Choroid plexus epithelial cell (primary cell): ENCODE measurements at regions not wholly inside any gene's neighbourhood (a gene's known extent, or its start where the extent isn't known, plus 50 kb on each side); places are given as distances from the start of the nearest gene placed in this dataset.
"Not testable (repeated sequence)": the region's sequence is repeated elsewhere in the genome, so short reads cannot be mapped to it uniquely, and the experiment has no call there.

Source experiments
- DNase-seq: peaks from one replicate; pipeline ENCODE4 v3.0.0-alpha.2; 2010; ENCODE audit warnings: low read depth
- H3K4me3 ChIP-seq: 2 replicates; pipeline ENCODE4 v1.5.1; 2011; ENCODE audit warnings: low read depth, mild to moderate bottlenecking, control low read depth, low read length, moderate library complexity
- CTCF ChIP-seq: conservative IDR thresholded peaks from 2 replicates; pipeline ENCODE4 v1.5.1; 2011; ENCODE audit warnings: low read depth, mild to moderate bottlenecking, control low read depth, inconsistent platforms, low read length, moderate library complexity

GRCh38 chr10:35274498-35275060 lies 61.7 kb upstream of the CCNY start:
- no peak for TF ChIP-seq CTCF
- no peak for DNase-seq
- no peak overlapping the region for H3K4me3 ChIP-seq

GRCh38 chr10:35276889-35277288 lies 59.4 kb upstream of the CCNY start:
- peak; percentile 14 for DNase-seq
- H3K4me3 ChIP-seq: no peak overlapping the region
- no peak for TF ChIP-seq CTCF

- not testable (repeated sequence) for DNase-seq, H3K4me3 ChIP-seq
These were observed 56.1 kb upstream of the CCNY start for GRCh38 chr10:35280246-35280645.
